Activated B cell treated with CpG ODN at 0.5 μM for 24 hours (primary cell): ENCODE measurements at regions not wholly inside any gene's neighbourhood (a gene's known extent, or its start where the extent isn't known, plus 50 kb on each side); places are given as distances from the start of the nearest gene placed in this dataset.
"Not testable (repeated sequence)": the region's sequence is repeated elsewhere in the genome, so short reads cannot be mapped to it uniquely, and the experiment has no call there.

ENCODE experiments used
- ATAC-seq: fragments of 200-7000 bp; cut with Tn5 transposase; one replicate; pipeline ENCODE4 v1.10.0; 2021; ENCODE audit warnings: low read depth, mild to moderate bottlenecking, moderate library complexity
- CTCF ChIA-PET: fragments of 350-600 bp; sonication (Branson Sonifier 250); formaldehyde crosslinking; loops from one replicate; lab custom pipeline; 2021; ENCODE audit warnings: antibody characterized with exemption; lab: Charles Lee
- POLR2A ChIA-PET: fragments of 350-600 bp; sonication (Branson Sonifier 250); formaldehyde crosslinking; loops from one replicate; lab custom pipeline; 2021; ENCODE audit warnings: antibody characterized with exemption; lab: Charles Lee
- DNase-seq: peaks from one replicate; pipeline ENCODE4 v3.0.0; 2022
- H3K27ac Mint-ChIP-seq: one replicate; pipeline ENCODE4 v1.8.0; 2020; ENCODE audit warnings: mixed read lengths
- H3K27me3 Mint-ChIP-seq: one replicate; pipeline ENCODE4 v1.8.0; 2021; ENCODE audit warnings: mixed read lengths
- H3K36me3 Mint-ChIP-seq: one replicate; pipeline ENCODE4 v1.8.0; 2021; ENCODE audit warnings: low read depth, mixed read lengths
- H3K4me1 Mint-ChIP-seq: one replicate; pipeline ENCODE4 v1.8.0; 2021; ENCODE audit warnings: mixed read lengths
- H3K4me3 Mint-ChIP-seq: one replicate; pipeline ENCODE4 v1.8.0; 2020; ENCODE audit warnings: mild to moderate bottlenecking, mixed read lengths
- H3K9me3 Mint-ChIP-seq: one replicate; pipeline ENCODE4 v1.8.0; 2020; ENCODE audit warnings: mixed read lengths
- intact Hi-C: fragments of 100-400 bp; cut with micrococcal nuclease; formaldehyde crosslinking; loops from one replicate; pipeline ENCODE4 v1.15.1; 2024
- TF ChIP-seq, protein P1 (sequence below): fragments of 200-600 bp; IDR thresholded peaks from one replicate; pipeline ENCODE4 v1.8.0; 2022; ENCODE audit warnings: antibody characterized with exemption, mild to moderate bottlenecking

GRCh38 chr5:63194126-63194525 is 615.5 kb downstream of the LRRC70 start:
- no peak overlapping the region for H3K4me3 Mint-ChIP-seq
- H3K27ac Mint-ChIP-seq, result no peak overlapping the region
- no peaks in the 10 kb centered on the region for H3K4me1 Mint-ChIP-seq
- no peaks in the 10 kb centered on the region for H3K9me3 Mint-ChIP-seq
- DNase-seq, result no peak
- ChIA-PET CTCF (no interaction called here), POLR2A (no interaction called here)
- H3K27me3 Mint-ChIP-seq, result no peaks in the 10 kb centered on the region
- TF ChIP-seq, protein P1, sequence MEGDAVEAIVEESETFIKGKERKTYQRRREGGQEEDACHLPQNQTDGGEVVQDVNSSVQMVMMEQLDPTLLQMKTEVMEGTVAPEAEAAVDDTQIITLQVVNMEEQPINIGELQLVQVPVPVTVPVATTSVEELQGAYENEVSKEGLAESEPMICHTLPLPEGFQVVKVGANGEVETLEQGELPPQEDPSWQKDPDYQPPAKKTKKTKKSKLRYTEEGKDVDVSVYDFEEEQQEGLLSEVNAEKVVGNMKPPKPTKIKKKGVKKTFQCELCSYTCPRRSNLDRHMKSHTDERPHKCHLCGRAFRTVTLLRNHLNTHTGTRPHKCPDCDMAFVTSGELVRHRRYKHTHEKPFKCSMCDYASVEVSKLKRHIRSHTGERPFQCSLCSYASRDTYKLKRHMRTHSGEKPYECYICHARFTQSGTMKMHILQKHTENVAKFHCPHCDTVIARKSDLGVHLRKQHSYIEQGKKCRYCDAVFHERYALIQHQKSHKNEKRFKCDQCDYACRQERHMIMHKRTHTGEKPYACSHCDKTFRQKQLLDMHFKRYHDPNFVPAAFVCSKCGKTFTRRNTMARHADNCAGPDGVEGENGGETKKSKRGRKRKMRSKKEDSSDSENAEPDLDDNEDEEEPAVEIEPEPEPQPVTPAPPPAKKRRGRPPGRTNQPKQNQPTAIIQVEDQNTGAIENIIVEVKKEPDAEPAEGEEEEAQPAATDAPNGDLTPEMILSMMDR, result no peak
- intact Hi-C loops, result no loop called here
- H3K36me3 Mint-ChIP-seq, result no peaks in the 10 kb centered on the region
- ATAC-seq, result no peak

DNA sequence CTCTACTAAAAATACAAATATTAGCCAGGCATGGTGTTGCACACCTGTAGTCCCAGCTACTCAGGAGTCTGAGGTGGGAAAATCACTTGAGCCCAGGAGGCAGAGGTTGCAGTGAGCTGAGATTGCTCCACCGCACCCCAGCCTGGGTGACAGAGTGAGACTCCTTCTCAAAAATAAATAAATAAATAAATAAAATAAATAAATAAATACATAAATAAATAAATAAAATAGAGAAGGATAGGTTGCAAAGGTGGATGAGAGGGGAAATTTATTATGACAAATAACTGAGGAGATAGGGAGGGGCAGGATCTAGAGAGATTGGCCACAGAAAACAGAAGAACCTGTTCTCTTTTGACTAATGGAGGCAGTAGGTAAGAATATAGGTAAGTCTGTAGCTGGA is 601.6 kb downstream of the LRRC70 start:
- H3K4me1 Mint-ChIP-seq, intact Hi-C loops, DNase-seq, H3K9me3 Mint-ChIP-seq, H3K4me3 Mint-ChIP-seq, H3K27me3 Mint-ChIP-seq, POLR2A ChIA-PET, H3K36me3 Mint-ChIP-seq, H3K27ac Mint-ChIP-seq, CTCF ChIA-PET, ATAC-seq: not testable (repeated sequence)

DNA sequence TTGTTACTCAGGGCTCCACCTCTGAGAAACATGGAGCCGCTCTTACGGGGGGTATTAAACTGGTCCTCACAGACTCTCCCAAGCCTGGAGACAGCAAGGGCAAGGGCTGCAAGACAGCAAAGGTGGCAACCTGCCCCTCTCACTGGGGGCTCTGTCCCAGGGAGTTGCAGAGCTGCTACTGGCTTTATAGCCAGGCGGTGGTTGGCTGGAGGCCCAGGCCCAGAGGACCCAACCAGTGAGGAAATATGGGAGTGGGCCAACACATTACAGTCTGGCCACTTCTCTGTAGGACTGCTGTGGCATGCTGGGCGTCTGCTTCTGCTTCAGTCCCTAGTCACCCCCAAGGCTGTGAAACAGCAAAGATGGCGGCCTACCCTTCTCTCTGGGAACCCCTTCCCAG is 597.2 kb downstream of the LRRC70 start:
- no peak for DNase-seq
- no peak for ATAC-seq
- no peaks in the 10 kb centered on the region for H3K4me1 Mint-ChIP-seq
- no peak overlapping the region for H3K4me3 Mint-ChIP-seq
- intact Hi-C loops, result no loop called here
- no peaks in the 10 kb centered on the region for H3K36me3 Mint-ChIP-seq
- no peaks in the 10 kb centered on the region for H3K27me3 Mint-ChIP-seq
- ChIA-PET POLR2A (no interaction called here), CTCF (no interaction called here)
- no peaks in the 10 kb centered on the region for H3K9me3 Mint-ChIP-seq
- TF ChIP-seq, protein P1, result no peak
- no peak overlapping the region for H3K27ac Mint-ChIP-seq

DNA sequence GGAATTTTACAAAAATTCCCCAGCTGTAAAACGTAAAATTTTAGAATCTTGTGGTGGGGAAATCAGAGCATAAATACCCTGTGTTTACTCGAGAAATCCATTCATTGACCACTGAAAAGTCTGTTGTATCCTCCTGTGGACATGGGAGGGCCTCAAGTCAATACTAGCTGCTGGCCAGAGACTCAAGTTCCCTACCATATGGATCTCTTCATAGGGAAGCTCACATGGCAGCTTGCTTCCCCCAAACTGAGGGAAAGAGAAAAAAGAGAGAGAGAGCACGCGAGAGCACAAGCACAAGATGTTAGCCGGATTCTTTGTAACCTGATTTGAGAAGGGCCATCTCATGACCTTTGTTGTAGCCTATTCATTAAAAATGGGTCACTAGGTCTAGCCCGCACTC is 591.9 kb downstream of the LRRC70 start:
- ATAC-seq, result no peak
- Mint-ChIP-seq H3K27me3 (no peaks in the 10 kb centered on the region), H3K27ac (no peak overlapping the region), H3K36me3 (no peaks in the 10 kb centered on the region), H3K4me3 (no peak overlapping the region), H3K4me1 (no peaks in the 10 kb centered on the region), H3K9me3 (no peaks in the 10 kb centered on the region)
- TF ChIP-seq, protein P1, result no peak
- DNase-seq, result no peak
- ChIA-PET CTCF (no interaction called here), POLR2A (no interaction called here)
- intact Hi-C loops, result no loop called here

DNA sequence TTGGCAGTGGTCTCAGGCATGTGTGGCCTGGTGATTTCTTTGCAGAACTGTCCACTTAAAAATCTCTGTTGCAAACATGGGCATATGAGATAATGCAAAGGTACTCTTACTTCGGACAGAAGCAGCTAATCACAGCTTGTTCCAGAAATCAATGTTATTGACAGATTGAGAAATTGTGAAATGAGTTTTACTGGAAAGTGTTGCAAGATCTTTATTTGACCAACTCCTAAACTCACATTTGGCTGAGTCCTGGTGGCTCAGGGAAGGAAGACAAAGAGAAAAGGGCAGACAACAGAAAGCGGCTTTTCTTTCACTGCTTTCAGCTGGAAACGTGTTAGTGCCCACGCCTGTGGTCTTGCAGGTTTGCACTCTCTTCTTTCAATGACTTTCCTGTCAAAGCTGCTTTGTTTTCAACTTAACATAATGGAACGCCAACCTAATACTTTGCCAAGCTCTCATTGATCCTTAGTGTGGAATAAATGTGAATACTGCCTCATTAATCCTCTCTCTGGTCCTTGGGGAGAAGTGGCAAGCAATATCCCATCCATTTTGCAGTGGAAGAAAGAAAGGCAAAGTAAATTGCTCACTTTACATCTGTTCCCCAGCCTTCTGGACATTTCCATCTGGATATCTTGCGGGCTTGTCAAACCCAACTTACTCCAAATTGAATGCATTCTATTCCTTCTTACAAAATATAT is 586.4 kb downstream of the LRRC70 start:
- intact Hi-C loops, result no loop called here
- ChIA-PET POLR2A (no interaction called here), CTCF (no interaction called here)
- Mint-ChIP-seq H3K4me3 (no peak overlapping the region), H3K27me3 (no peaks in the 10 kb centered on the region), H3K27ac (no peak overlapping the region), H3K4me1 (no peaks in the 10 kb centered on the region), H3K9me3 (no peaks in the 10 kb centered on the region), H3K36me3 (no peaks in the 10 kb centered on the region)
- DNase-seq, result no peak
- ATAC-seq, result no peak
- TF ChIP-seq, protein P1, result no peak

- Mint-ChIP-seq H3K4me1 (no peaks in the 10 kb centered on the region), H3K27ac (no peak overlapping the region), H3K36me3 (no peaks in the 10 kb centered on the region), H3K27me3 (no peaks in the 10 kb centered on the region), H3K9me3 (no peaks in the 10 kb centered on the region), H3K4me3 (no peak overlapping the region)
- DNase-seq (no peak), ATAC-seq (no peak)
- CTCF ChIA-PET, result no interaction called here
- TF ChIP-seq, protein P1, result no peak
- intact Hi-C loops, result no loop called here
- POLR2A ChIA-PET, result no interaction called here
Observed at GRCh38 chr5:63164339-63164738, 585.7 kb downstream of the LRRC70 start.
